ENCODE measurements at regions not wholly inside any gene's neighbourhood (a gene's known extent, or its start where the extent isn't known, plus 50 kb on each side); places are given as distances from the start of the nearest gene placed in this dataset.

GRCh38 chr3:94654096-94654495 is 591.2 kb downstream of the NSUN3 start:
- DNase-seq: no peak
- Mint-ChIP-seq H3K36me3 (ENCODE audit: unreplicated experiment) (no peaks in the 10 kb centered on the region), H3K4me1 (ENCODE audit: low read depth, unreplicated experiment) (no peaks in the 10 kb centered on the region), H3K9me3 (ENCODE audit: unreplicated experiment) (peaks cover 2% of the 10 kb centered on the region), H3K27ac (ENCODE audit: unreplicated experiment) (no peak overlapping the region), H3K27me3 (ENCODE audit: unreplicated experiment) (no peaks in the 10 kb centered on the region), H3K4me3 (ENCODE audit: unreplicated experiment) (no peak overlapping the region)
- TF ChIP-seq CTCF (IDR thresholded peaks at IDR 0.05; ENCODE audit: partially characterized antibody, unreplicated experiment): no peak

GRCh38 chr3:94665922-94666321 is 603.1 kb downstream of the NSUN3 start:
- no peaks in the 10 kb centered on the region for H3K36me3 Mint-ChIP-seq (ENCODE audit: unreplicated experiment)

GRCh38 chr3:94671078-94671477 is 608.2 kb downstream of the NSUN3 start:
- Mint-ChIP-seq H3K36me3 (ENCODE audit: unreplicated experiment) (no peaks in the 10 kb centered on the region), H3K27me3 (ENCODE audit: unreplicated experiment) (no peaks in the 10 kb centered on the region), H3K27ac (ENCODE audit: unreplicated experiment) (no peak overlapping the region), H3K4me1 (ENCODE audit: low read depth, unreplicated experiment) (no peaks in the 10 kb centered on the region), H3K9me3 (ENCODE audit: unreplicated experiment) (no peaks in the 10 kb centered on the region), H3K4me3 (ENCODE audit: unreplicated experiment) (no peak overlapping the region)
- no peak for DNase-seq
- TF ChIP-seq CTCF (IDR thresholded peaks at IDR 0.05; ENCODE audit: partially characterized antibody, unreplicated experiment): no peak

More at GRCh38 chr3:94665922-94666321, 603.1 kb downstream of the NSUN3 start:
- Mint-ChIP-seq H3K9me3 (ENCODE audit: unreplicated experiment) (no peaks in the 10 kb centered on the region), H3K4me3 (ENCODE audit: unreplicated experiment) (no peak overlapping the region), H3K4me1 (ENCODE audit: low read depth, unreplicated experiment) (no peaks in the 10 kb centered on the region), H3K27ac (ENCODE audit: unreplicated experiment) (no peak overlapping the region), H3K27me3 (ENCODE audit: unreplicated experiment) (no peaks in the 10 kb centered on the region)
- TF ChIP-seq CTCF (IDR thresholded peaks at IDR 0.05; ENCODE audit: partially characterized antibody, unreplicated experiment): no peak
- no peak for DNase-seq

- H3K36me3 Mint-ChIP-seq (ENCODE audit: unreplicated experiment): no peaks in the 10 kb centered on the region
- H3K9me3 Mint-ChIP-seq (ENCODE audit: unreplicated experiment): peaks cover 2% of the 10 kb centered on the region
- no peak overlapping the region for H3K4me3 Mint-ChIP-seq (ENCODE audit: unreplicated experiment)
- no peak for TF ChIP-seq CTCF (IDR thresholded peaks at IDR 0.05; ENCODE audit: partially characterized antibody, unreplicated experiment)
- H3K27me3 Mint-ChIP-seq (ENCODE audit: unreplicated experiment): no peaks in the 10 kb centered on the region
- DNase-seq: no peak
- no peaks in the 10 kb centered on the region for H3K4me1 Mint-ChIP-seq (ENCODE audit: low read depth, unreplicated experiment)
- H3K27ac Mint-ChIP-seq (ENCODE audit: unreplicated experiment): no peak overlapping the region
These were observed 611.0 kb downstream of the NSUN3 start for GRCh38 chr3:94673876-94674275.

- DNase-seq: no peak
- Mint-ChIP-seq H3K27me3 (ENCODE audit: unreplicated experiment) (no peaks in the 10 kb centered on the region), H3K27ac (ENCODE audit: unreplicated experiment) (no peak overlapping the region), H3K9me3 (ENCODE audit: unreplicated experiment) (no peaks in the 10 kb centered on the region), H3K4me1 (ENCODE audit: low read depth, unreplicated experiment) (no peaks in the 10 kb centered on the region), H3K36me3 (ENCODE audit: unreplicated experiment) (no peaks in the 10 kb centered on the region), H3K4me3 (ENCODE audit: unreplicated experiment) (no peak overlapping the region)
- TF ChIP-seq CTCF (IDR thresholded peaks at IDR 0.05; ENCODE audit: partially characterized antibody, unreplicated experiment): no peak
These were observed 623.3 kb downstream of the NSUN3 start for GRCh38 chr3:94686208-94686607.

Data from glutamatergic neuron (in vitro differentiated cells).